ENCODE measurements at regions not wholly inside any gene's neighbourhood (a gene's known extent, or its start where the extent isn't known, plus 50 kb on each side); places are given as distances from the start of the nearest gene placed in this dataset.

GRCh38 chr16:9256196-9256595, 164.8 kb downstream of the HAPSTR1 start:
- peak in 1 of 2 donors; percentile 4 for DNase-seq

- DNase-seq, result no peak
These were observed 166.4 kb downstream of the HAPSTR1 start for GRCh38 chr16:9257843-9258242.

- DNase-seq, result peak; percentile 2 to 6
These were observed 167.1 kb downstream of the HAPSTR1 start for GRCh38 chr16:9258423-9259051.

GRCh38 chr16:9259914-9260608, 168.6 kb downstream of the HAPSTR1 start:
- no peak for DNase-seq

- no peak for DNase-seq
These were observed 169.2 kb downstream of the HAPSTR1 start for GRCh38 chr16:9260666-9261065.

- DNase-seq, result no peak
These were observed 169.9 kb downstream of the HAPSTR1 start for GRCh38 chr16:9261376-9261775.

- no peak for DNase-seq
These were observed 171.7 kb downstream of the HAPSTR1 start for GRCh38 chr16:9262941-9263715.

GRCh38 chr16:9264067-9264466, 172.6 kb downstream of the HAPSTR1 start:
- no peak for DNase-seq

- no peak for DNase-seq
These were observed 177.0 kb downstream of the HAPSTR1 start for GRCh38 chr16:9268446-9268845.

GRCh38 chr16:9270424-9270823, 179.0 kb downstream of the HAPSTR1 start:
- DNase-seq, result no peak

- DNase-seq, result no peak
These were observed 179.5 kb downstream of the HAPSTR1 start for GRCh38 chr16:9270941-9271340.

GRCh38 chr16:9271841-9272240, 180.4 kb downstream of the HAPSTR1 start:
- DNase-seq, result no peak

GRCh38 chr16:9275377-9275776, 183.9 kb downstream of the HAPSTR1 start:
- DNase-seq, result no peak

- no peak for DNase-seq
These were observed 184.4 kb downstream of the HAPSTR1 start for GRCh38 chr16:9275816-9276354.

- DNase-seq, result no peak
These were observed 188.0 kb downstream of the HAPSTR1 start for GRCh38 chr16:9279291-9280068.

GRCh38 chr16:9280069-9280466, 188.6 kb downstream of the HAPSTR1 start:
- no peak for DNase-seq

- DNase-seq, result no peak
These were observed 195.5 kb downstream of the HAPSTR1 start for GRCh38 chr16:9286930-9287329.

- DNase-seq, result no peak
These were observed 204.8 kb downstream of the HAPSTR1 start for GRCh38 chr16:9296271-9296590.

- DNase-seq, result no peak
These were observed 206.1 kb downstream of the HAPSTR1 start for GRCh38 chr16:9297437-9298113.

- DNase-seq, result no peak
These were observed 208.8 kb downstream of the HAPSTR1 start for GRCh38 chr16:9300252-9300651.

- no peak for DNase-seq
These were observed 210.6 kb downstream of the HAPSTR1 start for GRCh38 chr16:9302072-9302471.

GRCh38 chr16:9306753-9307152, 215.3 kb downstream of the HAPSTR1 start:
- no peak for DNase-seq

All from CD4-positive, alpha-beta T cell treated with Interleukin-1 beta for 1 hour (primary cell).